OCI-LY3 (cell line): ENCODE measurements at regions not wholly inside any gene's neighbourhood (a gene's known extent, or its start where the extent isn't known, plus 50 kb on each side); places are given as distances from the start of the nearest gene placed in this dataset.

Experiments
- H2AFZ ChIP-seq: fragments of 200-600, 300-600 bp; shearing (Covaris generic); 2 replicates; pipeline ENCODE4 v1.6.0; 2014; ENCODE audit warnings: antibody characterized with exemption, low read depth, low read length
- H3K27ac ChIP-seq: fragments of 200-600, 300-600 bp; sonication (generic); 2 replicates; pipeline ENCODE4 v1.5.1; 2014; ENCODE audit warnings: mild to moderate bottlenecking, low read length, moderate library complexity, mixed read lengths
- H3K27me3 ChIP-seq: fragments of 200-600, 300-600 bp; sonication (generic); 2 replicates; pipeline ENCODE4 v1.6.1; 2014; ENCODE audit warnings: low read depth, low read length, mixed read lengths
- H3K36me3 ChIP-seq: fragments of 200-600, 300-600 bp; sonication (generic); replicated peaks from 2 replicates; pipeline ENCODE3; 2014; ENCODE audit warnings: low read depth, low read length, mixed read lengths
- H3K4me1 ChIP-seq: fragments of 300-600, 200-600 bp; sonication (generic); 2 replicates; pipeline ENCODE4 v1.6.1; 2014; ENCODE audit warnings: low read length, mixed read lengths
- H3K4me2 ChIP-seq: fragments of 200-600, 300-600 bp; sonication (generic); 2 replicates; pipeline ENCODE4 v1.6.1; 2014; ENCODE audit warnings: low read length, mixed read lengths
- H3K4me3 ChIP-seq: fragments of 300-600, 200-600 bp; sonication (generic); 2 replicates; pipeline ENCODE4 v1.5.1; 2014; ENCODE audit warnings: antibody characterized with exemption, mild to moderate bottlenecking, low read length, moderate library complexity
- H3K79me2 ChIP-seq: fragments of 300-600, 200-600 bp; shearing (Covaris generic); 2 replicates; pipeline ENCODE4 v1.6.1; 2014; ENCODE audit warnings: mild to moderate bottlenecking, low read length, mixed read lengths
- H3K9ac ChIP-seq: fragments of 300-600, 200-600 bp; shearing (Covaris generic); 2 replicates; pipeline ENCODE4 v1.6.0; 2014; ENCODE audit warnings: mild to moderate bottlenecking, low read length, moderate library complexity
- H3K9me3 ChIP-seq: fragments of 200-600, 300-600 bp; shearing (Covaris generic); 2 replicates; pipeline ENCODE4 v1.6.1; 2014; ENCODE audit warnings: low read length, mixed read lengths; ENCODE audit not compliant: insufficient read depth
- H4K20me1 ChIP-seq: fragments of 200-600, 300-600 bp; sonication (generic); 2 replicates; pipeline ENCODE4 v1.6.1; 2016; ENCODE audit warnings: low read length, mixed read lengths; ENCODE audit not compliant: insufficient read depth
- EZH2phosphoT487 ChIP-seq: fragments of 200-600 bp; shearing (Covaris generic); IDR thresholded peaks from 2 replicates; pipeline ENCODE4 v1.6.1; 2018; ENCODE audit warnings: antibody characterized with exemption, mixed run types, low read depth
- TF ChIP-seq, protein P1 (sequence below): fragments of 200-600, 300-600 bp; sonication (generic); IDR thresholded peaks from 2 replicates; pipeline ENCODE4 v1.5.1; 2014; ENCODE audit warnings: antibody characterized with exemption, low read length, low read depth

DNA sequence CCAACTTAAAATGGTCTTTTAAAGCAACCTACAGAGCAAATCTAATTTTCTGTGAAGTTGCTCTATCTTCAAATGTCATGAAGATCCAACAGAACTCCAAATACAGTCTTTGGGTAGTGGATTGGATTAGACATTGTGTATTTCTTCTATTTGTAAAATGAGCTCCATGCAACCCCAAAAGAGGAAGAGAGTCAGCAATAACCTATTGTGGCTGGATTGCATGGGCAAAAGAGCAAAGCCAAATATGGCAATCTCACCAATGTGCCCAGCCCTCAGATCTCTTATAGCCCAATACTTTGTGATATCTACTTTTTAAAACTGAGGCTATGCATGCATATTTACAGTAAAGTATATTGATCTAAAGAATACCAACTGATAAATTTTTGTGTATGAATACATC, 146.3 kb downstream of the TXNL1 start:
- no peak for TF ChIP-seq EZH2phosphoT487
- TF ChIP-seq, protein P1, sequence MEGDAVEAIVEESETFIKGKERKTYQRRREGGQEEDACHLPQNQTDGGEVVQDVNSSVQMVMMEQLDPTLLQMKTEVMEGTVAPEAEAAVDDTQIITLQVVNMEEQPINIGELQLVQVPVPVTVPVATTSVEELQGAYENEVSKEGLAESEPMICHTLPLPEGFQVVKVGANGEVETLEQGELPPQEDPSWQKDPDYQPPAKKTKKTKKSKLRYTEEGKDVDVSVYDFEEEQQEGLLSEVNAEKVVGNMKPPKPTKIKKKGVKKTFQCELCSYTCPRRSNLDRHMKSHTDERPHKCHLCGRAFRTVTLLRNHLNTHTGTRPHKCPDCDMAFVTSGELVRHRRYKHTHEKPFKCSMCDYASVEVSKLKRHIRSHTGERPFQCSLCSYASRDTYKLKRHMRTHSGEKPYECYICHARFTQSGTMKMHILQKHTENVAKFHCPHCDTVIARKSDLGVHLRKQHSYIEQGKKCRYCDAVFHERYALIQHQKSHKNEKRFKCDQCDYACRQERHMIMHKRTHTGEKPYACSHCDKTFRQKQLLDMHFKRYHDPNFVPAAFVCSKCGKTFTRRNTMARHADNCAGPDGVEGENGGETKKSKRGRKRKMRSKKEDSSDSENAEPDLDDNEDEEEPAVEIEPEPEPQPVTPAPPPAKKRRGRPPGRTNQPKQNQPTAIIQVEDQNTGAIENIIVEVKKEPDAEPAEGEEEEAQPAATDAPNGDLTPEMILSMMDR = no peak
- no peak overlapping the region for H3K27ac ChIP-seq
- no peaks in the 10 kb centered on the region for H4K20me1 ChIP-seq
- no peak overlapping the region for H3K4me3 ChIP-seq
- no peak overlapping the region for H2AFZ ChIP-seq
- no peaks in the 10 kb centered on the region for H3K4me1 ChIP-seq
- no peaks in the 10 kb centered on the region for H3K79me2 ChIP-seq
- no peaks in the 10 kb centered on the region for H3K9me3 ChIP-seq
- H3K9ac ChIP-seq = no peak overlapping the region
- H3K27me3 ChIP-seq = peaks cover 17% of the 10 kb centered on the region; the same call in 1 of the 2 replicates
- H3K36me3 ChIP-seq = no peaks in the 10 kb centered on the region
- no peak overlapping the region for H3K4me2 ChIP-seq

DNA sequence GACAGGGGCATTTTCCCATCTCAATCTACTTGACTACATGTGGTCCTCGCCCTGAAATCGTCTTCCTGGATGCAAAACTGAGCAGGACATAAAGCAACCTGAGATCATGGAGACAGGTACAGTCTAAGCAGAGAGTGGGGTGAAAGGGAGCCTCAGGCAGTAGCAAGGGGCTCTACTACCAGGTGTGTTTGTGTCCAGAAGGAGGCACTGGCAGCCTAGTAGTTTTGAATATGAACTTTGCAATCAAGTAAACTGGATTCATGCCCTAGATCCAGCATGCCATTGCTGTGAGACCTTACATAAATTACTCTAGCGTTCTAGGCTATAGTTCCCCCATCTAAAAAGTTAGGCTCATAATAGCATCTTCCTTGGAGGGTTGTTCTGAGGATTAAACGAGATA, 147.4 kb downstream of the TXNL1 start:
- Histone ChIP-seq H3K4me2 (no peak overlapping the region), H3K4me3 (no peak overlapping the region), H3K79me2 (no peaks in the 10 kb centered on the region), H3K4me1 (no peaks in the 10 kb centered on the region), H3K9me3 (no peaks in the 10 kb centered on the region), H3K36me3 (no peaks in the 10 kb centered on the region), H4K20me1 (no peaks in the 10 kb centered on the region), H2AFZ (no peak overlapping the region), H3K27me3 (peaks cover 12% of the 10 kb centered on the region; the same call in 1 of the 2 replicates), H3K9ac (no peak overlapping the region), H3K27ac (no peak overlapping the region)
- TF ChIP-seq EZH2phosphoT487 = no peak
- TF ChIP-seq, protein P1 = peak; percentile 24; the same call in 1 of the 2 replicates

DNA sequence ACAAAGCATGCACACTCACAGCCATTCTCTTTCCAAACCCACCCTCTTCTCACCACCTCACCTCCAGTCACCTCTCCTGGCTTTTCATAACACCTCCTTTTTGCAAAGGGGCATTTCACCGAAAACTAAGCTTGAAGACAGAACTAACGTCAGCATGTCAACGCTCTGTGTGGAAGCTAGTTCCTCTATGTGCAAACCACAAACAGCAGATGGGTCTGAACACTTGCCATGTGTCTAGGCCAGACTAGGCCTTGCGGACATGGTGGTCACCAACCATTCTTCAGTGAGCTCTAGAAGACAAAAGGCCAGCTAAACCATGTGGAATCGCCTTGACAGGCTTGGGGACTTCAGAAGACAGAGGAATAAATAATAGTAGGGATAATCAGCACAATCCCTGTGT, 148.5 kb downstream of the TXNL1 start:
- no peaks in the 10 kb centered on the region for H3K79me2 ChIP-seq
- H3K4me3 ChIP-seq = no peak overlapping the region
- H3K27ac ChIP-seq = no peak overlapping the region
- no peaks in the 10 kb centered on the region for H3K36me3 ChIP-seq
- no peak overlapping the region for H2AFZ ChIP-seq
- peaks cover 9% of the 10 kb centered on the region; the same call in 1 of the 2 replicates for H3K27me3 ChIP-seq
- H3K4me2 ChIP-seq = no peak overlapping the region
- TF ChIP-seq, protein P1 = no peak
- no peak for TF ChIP-seq EZH2phosphoT487
- H3K4me1 ChIP-seq = no peaks in the 10 kb centered on the region
- no peaks in the 10 kb centered on the region for H3K9me3 ChIP-seq
- no peaks in the 10 kb centered on the region for H4K20me1 ChIP-seq
- H3K9ac ChIP-seq = no peak overlapping the region

DNA sequence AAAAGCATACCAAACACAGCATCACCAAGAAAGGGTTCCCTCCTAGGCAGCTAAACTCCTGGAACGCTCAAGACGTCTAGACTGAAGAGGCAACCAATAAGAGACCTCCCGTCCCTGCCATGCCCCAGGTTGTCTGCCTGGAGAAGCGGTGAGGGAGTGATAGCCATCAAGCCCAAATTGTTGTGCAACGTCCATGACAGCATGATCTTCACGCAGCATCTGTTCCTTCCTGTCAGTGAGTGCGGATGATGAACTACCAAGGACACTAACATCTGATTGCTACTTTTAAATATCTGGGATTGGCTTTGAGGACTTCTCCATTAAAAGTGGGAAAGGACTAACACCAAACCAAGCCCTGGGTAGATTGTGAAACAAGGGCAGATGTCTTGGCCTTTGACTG, 149.7 kb downstream of the TXNL1 start:
- no peak overlapping the region for H3K9ac ChIP-seq
- H3K4me3 ChIP-seq = no peak overlapping the region
- TF ChIP-seq, protein P1 = no peak
- no peak for TF ChIP-seq EZH2phosphoT487
- H3K79me2 ChIP-seq = no peaks in the 10 kb centered on the region
- no peak overlapping the region for H2AFZ ChIP-seq
- H3K27ac ChIP-seq = no peak overlapping the region
- H3K9me3 ChIP-seq = no peaks in the 10 kb centered on the region
- no peaks in the 10 kb centered on the region for H3K36me3 ChIP-seq
- H3K27me3 ChIP-seq = peaks cover 9% of the 10 kb centered on the region; the same call in 1 of the 2 replicates
- no peak overlapping the region for H3K4me2 ChIP-seq
- H4K20me1 ChIP-seq = no peaks in the 10 kb centered on the region
- H3K4me1 ChIP-seq = no peaks in the 10 kb centered on the region
